Stimulated activated CD8-positive, alpha-beta memory T cell treated with anti-CD3 and anti-CD28 coated beads, Interleukin-15, amount 100 ng/mL, for 24 hours (primary cell): ENCODE measurements at regions not wholly inside any gene's neighbourhood (a gene's known extent, or its start where the extent isn't known, plus 50 kb on each side); places are given as distances from the start of the nearest gene placed in this dataset.
A peak's percentile ranks its signal among the peaks of the same experiment; 100 is the strongest.

Experiments used
- DNase-seq: peaks from one replicate; pipeline ENCODE4 v3.0.0-alpha.2; 2020; ENCODE audit warnings: low read depth

GRCh38 chr14:96727980-96728717 is 69.0 kb upstream of the VRK1 start:
- DNase-seq, result no peak

GRCh38 chr14:96729889-96730288 is 67.3 kb upstream of the VRK1 start:
- DNase-seq, result no peak

- no peak for DNase-seq
Measured at GRCh38 chr14:96730386-96730785, 66.8 kb upstream of the VRK1 start.

GRCh38 chr14:96734076-96734622 is 63.0 kb upstream of the VRK1 start:
- DNase-seq, result no peak

- DNase-seq, result no peak
Measured at GRCh38 chr14:96735526-96735925, 61.7 kb upstream of the VRK1 start.

- DNase-seq, result no peak
Measured at GRCh38 chr14:96736439-96736838, 60.7 kb upstream of the VRK1 start.

- DNase-seq, result no peak
Measured at GRCh38 chr14:96737881-96738280, 59.3 kb upstream of the VRK1 start.

GRCh38 chr14:96739200-96739910 is 57.8 kb upstream of the VRK1 start:
- DNase-seq, result no peak

- DNase-seq, result peak; percentile 81
Measured at GRCh38 chr14:96741151-96741977, 55.8 kb upstream of the VRK1 start.

GRCh38 chr14:96744262-96744661 is 52.9 kb upstream of the VRK1 start:
- DNase-seq, result no peak

- DNase-seq, result no peak
Measured at GRCh38 chr14:96745500-96746051, 51.6 kb upstream of the VRK1 start.

- DNase-seq, result no peak
Measured at GRCh38 chr14:96746101-96746500, 51.1 kb upstream of the VRK1 start.

- no peak for DNase-seq
Measured at GRCh38 chr14:96747006-96747405, 50.2 kb upstream of the VRK1 start.
